SHP77 (cell line): ENCODE measurements at regions not wholly inside any gene's neighbourhood (a gene's known extent, or its start where the extent isn't known, plus 50 kb on each side); places are given as distances from the start of the nearest gene placed in this dataset.
A peak's percentile ranks its signal among the peaks of the same experiment; 100 is the strongest.
"Not testable (repeated sequence)": the region's sequence is repeated elsewhere in the genome, so short reads cannot be mapped to it uniquely, and the experiment has no call there.

ENCODE experiments used
- DNase-seq, 2 experiments: peaks; one replicate each; lab custom pipeline; 2025; lab: John Stamatoyannopoulos, UW

DNA sequence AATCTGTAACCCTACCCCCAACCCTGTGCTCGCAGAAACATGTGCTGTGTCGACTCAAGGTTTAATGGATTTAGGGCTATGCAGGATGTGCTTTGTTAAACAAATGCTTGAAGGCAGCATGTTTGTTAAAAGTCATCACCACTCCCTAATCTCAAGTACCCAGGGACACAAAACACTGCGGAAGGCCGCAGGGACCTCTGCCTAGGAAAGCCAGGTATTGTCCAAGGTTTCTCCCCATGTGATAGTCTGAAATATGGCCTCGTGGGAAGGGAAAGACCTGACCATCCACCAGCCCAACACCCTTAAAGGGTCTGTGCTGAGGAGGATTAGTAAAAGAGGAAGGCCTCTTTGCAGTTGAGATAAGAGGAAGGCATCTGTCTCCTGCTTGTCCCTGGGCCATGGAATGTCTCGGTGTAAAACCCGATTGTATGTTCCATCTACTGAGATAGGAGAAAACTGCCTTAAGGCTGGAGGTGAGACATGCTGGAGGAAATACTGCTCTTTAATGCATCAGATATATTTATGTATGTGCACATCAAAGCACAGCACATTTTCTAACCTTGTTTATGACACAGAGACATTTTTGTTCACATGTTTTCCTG, 94.4 kb downstream of the LSM3 start:
- not testable (repeated sequence) for DNase-seq

DNA sequence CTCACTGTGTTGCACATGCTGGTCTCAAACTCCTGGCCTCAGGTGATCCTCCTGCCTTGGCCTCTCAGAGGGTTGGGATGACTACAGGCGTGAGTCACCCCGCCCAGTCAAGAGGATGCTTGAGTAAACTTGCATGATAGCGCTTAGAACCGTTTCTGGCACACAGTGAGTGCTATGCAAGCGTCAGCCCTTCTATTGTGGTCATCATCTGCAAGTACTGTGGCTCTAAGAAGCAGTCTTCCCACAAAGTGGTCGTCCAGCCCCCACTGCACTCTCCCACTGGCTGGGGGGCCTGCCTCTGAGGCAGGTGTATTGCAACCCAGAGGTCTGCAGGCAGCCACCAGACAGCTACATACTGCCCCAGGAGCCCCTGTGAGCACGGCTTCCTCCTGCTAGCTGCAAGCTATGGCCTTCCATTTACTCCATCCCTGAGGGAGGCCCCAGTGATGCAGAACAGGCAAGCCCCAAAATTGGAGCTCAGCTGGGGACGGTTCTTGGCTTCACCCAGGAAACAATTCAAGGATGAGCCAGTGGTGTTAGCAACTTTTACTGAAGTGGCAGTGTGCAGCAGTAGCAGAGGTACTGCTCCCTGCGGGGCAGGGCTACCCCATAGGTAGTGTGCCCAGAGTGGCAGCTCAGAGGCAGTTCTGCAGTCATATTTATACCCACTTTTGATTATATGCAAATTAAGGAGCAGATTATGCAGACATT, 95.4 kb downstream of the LSM3 start:
- peak in 1 of 2 experiments; percentile 14 for DNase-seq

DNA sequence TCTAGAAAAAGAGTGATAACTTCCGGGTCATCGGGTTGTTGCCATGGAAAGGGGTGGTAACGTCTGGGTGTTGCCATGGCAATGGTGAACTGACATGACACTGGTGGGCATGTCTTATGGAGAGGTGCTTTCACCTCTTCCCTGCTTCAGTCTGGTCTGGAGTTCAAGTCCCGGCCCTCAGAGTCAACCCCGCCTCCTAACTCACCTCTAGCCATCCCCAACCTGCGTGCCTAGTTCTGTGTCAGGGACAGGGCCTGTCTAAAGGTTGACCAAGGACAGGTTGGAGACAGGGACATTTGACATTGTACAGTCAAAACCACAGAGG, 96.0 kb downstream of the LSM3 start:
- DNase-seq = no peak

DNA sequence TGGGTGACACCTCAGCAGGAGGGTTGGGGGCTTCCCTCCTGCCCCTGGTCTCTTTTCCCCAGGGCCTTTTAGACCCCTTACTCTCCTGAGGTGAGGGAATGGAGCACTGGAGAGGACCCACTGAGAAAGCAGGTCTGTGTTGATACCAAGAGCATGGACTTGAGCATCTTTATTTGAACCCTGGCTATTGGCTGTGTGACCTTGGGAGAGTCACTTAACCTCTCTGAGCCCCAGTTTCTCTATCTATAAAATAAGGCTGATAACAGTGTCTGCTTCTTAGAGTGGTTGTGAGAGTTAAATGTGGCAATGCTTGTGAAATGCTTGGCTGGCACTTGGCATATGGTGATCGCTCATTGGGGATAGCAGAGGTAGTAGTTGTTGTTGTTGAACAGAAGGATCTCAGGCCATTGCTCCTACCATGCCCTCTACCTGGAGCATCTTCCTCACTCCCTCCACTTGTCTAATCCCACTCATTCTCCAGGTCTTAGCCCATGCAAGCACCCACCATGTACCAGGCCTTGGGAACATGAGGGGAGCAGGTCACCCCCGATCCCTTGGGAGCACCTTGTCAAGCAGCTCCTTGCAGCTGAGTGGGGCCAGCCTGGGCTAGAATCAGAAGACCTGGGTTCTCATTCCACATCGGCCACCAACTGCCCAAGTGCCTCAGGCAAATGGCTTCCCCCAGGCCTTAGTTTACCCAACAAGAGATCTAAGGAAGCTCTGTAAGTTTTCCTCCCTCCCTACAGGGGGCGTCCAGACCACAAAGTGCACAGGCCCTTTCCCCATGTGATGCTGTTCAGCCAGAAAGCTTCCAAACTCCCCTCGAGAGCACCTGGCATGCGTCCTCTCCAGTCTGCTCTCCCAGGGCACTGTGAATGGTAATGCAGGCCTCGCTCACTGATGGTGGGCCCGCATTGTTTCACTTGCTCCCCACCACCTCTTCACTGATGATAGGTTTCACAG, 96.7 kb downstream of the LSM3 start:
- DNase-seq = peak in 1 of 2 experiments; percentile 40

DNA sequence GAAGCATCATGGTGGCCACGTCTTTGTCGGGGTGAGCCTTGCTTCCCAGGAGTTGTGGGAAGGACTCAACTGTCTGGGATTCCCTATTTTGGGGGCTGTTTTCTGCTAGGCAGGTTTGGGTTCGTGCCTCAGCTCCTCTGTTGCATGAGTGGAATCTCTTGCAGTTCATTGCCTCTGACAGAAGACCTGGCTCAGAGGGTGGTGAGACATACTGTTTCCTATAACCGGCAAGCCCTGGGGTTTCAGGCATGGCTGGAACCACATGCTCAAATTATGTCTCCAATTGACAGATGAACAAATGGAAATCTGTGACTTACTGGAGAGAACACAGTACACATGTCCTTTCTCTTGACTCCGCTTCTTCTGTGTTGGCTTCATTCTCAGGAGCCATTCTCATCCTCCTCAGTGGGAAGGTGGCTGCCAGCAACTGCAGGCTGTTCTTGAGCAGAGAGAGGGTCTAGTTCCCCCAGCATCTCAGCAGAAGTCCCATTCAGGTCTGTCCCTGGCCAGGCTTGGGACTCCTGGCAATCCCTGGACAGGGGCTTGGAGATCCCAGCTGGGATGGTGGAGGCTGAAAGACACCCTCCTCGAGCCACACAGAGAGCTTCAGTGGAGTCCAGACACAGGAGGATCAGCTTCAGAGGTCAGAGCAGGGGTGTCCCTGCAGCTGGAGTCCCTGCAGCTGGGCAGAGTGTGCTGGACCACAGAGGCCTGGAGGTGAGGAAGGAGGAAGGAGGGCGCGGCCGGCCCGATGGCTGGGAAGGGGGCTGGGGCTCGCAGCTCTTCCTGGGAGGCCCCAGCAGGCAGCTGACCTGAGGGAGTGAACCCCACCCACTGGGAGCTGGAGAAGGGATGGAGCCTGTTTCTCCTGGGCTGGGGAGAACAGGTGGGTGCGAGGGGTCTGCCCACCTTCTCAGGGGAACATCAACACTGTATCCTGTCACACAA, 97.6 kb downstream of the LSM3 start:
- DNase-seq = no peak

DNA sequence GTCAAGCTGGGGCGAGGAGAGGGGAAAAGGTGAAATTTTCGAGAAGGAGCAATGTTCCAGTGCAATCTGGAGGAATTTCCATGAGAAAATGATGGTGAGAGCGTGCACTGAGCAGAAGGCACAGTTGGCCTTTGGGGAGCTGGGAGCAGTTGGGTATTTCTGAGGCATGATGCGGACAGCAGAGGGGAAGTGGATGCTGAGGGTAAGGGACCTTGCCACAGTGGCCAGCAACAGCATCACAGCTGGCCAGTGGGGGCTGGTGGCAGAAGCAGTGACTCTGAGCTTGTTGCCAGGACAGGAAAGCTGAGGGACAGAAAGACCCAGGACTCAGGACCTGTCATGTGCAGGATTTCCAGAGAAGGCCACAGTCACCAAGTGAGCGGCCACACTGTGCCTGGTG, 98.9 kb downstream of the LSM3 start:
- no peak for DNase-seq

DNA sequence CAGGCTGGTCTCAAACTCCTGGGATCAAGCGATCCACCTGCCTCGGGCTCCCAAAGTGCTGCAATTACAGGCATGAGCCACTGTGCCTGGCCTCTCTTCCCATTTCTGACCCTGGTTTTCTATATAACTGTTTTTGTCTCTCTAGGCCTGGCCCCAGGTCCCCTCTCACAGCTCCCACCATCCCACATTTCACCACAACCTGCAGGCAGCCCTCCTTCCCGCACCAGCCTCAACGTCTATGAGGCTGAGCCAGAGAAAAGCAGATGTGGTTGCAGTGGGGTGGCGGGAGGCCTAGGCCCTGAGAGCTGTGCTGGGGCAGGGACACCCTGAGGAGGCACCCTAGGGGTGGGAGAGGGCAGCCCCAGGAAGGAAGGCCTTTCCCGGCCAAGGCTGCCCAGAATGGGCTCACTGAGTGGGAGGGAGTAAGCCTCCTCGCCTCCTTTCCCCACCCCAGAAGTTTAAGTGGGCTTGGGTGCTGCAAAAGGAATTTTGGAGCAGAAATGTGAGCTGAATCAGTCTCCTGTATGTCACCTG, 99.7 kb downstream of the LSM3 start:
- no peak for DNase-seq

DNA sequence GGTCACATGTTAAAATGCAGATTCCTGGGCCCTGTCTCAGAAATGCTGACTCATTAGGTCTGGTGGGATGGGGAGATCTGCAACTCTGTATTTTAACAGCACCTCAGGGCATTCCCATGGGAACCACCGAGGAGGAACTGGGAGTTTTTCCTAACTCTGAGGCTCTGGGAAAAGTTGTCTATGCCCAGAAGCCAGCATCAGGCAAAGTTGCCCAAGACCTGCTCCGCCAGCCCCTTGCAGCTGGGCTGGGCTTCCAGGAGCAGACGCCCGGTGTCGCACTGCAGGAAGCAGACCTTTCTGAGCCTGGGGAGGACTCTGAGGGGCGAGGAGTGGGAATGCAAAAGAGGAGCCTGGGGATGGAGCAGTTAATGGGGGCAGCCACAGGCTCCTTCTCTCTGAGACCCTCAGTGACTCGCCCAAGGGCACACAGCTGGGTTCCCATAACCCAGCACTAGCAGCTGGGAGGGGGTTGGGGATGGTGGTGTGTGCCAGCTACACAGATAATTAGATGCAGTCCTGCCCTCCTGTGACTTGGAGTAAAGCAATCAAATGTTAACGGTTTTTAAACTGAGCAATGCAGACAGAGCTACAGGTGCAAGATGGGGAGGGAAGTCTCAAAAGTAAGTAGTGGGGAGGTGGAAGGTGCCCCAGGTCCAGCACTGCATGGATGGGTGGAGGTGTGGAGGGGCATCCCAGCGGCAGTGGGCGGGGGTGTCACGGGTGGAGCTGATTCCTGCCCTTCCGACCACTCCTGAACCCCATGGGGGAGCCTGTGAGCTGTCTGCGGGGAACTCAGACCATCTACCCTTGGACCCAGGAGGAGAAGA, 100.4 kb downstream of the LSM3 start:
- no peak for DNase-seq

DNA sequence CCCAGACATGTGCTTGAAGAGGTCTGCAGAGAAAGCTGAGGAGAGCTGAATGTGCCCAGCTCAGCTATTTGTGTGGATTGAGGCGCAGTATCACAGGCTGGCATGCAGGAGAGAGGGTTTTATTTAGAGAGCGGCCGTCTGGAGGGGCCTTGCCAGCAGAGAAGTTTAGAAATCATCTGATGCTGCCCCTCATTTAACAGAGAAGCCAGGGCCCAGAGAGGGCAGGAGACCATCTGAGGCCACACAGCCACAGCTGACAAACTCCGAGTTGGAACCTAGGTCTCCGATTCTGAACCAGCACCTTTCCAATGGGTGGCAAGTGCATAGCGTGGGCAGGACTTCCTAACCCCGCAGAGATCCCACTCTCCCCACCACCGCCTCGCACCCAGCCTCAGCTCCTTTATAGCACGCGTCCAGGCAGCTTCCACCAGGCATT, 101.0 kb downstream of the LSM3 start:
- no peak for DNase-seq

DNA sequence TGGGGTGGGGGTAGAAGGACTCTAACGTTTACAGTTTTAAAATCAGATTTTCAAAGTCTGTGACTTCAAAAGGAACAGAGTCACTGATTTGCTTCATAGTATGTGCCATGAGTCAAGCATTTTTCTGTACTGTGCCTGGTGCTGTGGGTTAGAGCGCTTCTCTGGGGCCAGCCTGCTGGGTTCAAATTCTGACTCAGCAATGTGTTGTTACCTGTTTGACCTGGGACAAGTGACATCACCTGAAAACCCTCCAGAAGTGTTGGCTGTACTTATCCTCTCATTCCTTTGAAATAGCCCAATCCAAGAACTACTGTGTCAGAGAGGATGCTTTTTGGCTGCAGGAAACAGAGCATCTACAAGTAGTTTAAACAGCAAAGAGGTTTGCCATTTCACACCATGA, 101.7 kb downstream of the LSM3 start:
- DNase-seq = no peak

DNA sequence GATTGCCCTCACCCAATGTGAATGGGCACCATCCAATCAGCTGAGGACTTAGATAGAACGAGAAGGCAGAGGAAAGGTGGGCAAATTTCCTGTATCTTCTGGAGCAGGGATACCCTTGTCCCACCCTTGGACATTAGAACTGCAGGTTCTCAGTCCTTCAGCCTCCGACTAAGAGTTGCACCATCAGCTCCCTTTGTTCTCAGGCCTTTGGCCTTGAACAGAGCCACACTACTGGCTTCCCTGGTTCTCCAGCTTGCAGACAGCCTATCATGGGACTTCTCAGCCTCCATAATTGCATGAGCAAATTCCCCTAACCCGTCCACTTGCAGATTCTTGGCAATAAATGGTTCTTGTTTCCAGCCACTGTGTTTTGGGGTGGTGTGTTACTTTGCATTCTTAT, 102.4 kb downstream of the LSM3 start:
- DNase-seq = no peak

DNA sequence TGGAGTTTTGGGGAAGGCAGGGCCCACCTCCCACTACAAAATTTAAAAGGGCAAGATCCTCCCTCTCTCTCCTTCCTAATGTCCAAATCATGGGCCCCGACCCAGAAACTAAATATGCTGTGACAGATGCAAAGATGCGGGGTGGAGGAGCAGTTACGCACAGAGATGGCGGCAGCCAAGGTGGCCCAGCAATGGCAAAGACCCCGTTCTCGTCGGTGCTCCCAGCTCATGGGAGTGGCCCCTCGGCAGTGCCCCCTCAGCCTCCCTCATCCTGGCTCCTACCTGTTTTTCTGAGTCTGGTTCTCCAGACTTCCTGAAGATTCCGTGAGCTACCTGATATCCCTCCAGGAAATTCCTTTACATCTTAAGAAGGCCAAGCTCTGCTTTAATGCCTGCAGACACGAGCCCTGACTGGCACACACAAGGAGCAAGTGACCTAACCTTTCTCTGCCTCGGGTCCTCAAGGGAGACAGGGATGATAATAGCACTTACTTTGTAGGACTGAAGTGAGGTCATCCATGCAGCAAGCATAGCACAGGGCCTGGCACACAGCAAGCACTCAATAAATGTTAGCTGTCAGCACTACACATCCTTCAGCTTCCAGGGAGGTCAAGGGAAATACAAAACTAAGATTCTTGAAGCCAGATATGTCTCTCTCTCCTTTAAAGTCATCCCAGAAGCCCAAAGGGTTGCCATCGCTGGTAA, 103.5 kb downstream of the LSM3 start:
- DNase-seq = no peak

DNA sequence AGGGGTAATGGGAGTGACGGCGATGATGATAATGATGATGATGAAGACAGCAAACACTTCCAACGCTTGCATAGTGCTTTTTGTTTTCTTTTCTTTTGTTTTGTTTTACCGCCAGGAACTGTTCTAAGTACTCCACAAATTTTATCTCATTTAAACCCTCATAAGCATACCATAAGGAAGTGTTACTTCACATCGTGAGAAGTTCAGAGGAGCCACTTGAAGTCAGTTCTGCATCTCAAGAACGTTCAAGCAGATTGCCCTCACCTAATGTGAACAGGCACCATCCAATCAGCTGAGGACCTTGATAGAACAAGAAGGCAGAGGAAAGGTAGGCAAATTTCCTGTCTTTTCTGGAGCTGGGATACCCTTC, 104.1 kb downstream of the LSM3 start:
- DNase-seq = no peak

DNA sequence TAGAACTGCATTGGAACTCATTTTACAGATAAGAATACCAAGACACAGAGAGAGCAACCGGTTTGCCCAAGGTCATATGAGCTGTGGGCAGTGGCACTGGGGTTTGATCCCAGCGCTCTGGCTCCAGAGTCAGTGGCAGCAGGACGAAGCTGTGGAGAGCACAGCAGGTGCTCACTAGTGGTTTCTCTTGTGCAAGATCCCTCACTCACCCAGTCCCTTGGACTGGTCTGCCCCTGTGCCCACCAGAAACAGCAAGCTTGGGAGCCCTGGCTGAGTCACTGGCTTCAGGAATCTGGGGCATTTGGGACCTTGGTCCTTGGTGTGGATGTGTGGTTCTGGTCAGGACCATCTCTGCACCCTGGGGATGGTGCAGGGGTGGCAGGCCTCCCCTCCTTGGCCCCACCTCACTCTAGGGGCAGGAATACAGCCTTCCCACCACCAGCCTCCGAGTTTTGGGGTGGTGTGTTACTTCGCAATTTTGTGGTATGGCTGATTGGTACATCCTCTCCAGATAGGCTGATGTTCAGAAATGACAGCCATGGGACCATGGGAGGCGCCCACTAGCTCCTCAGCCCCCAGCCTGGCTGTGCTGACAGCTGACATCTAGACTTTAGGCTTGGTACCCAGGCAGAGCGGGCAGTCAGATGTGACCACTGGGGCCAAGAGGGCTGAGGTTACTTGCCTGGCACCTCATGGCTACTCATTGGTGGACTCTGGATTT, 104.6 kb downstream of the LSM3 start:
- DNase-seq = no peak

DNA sequence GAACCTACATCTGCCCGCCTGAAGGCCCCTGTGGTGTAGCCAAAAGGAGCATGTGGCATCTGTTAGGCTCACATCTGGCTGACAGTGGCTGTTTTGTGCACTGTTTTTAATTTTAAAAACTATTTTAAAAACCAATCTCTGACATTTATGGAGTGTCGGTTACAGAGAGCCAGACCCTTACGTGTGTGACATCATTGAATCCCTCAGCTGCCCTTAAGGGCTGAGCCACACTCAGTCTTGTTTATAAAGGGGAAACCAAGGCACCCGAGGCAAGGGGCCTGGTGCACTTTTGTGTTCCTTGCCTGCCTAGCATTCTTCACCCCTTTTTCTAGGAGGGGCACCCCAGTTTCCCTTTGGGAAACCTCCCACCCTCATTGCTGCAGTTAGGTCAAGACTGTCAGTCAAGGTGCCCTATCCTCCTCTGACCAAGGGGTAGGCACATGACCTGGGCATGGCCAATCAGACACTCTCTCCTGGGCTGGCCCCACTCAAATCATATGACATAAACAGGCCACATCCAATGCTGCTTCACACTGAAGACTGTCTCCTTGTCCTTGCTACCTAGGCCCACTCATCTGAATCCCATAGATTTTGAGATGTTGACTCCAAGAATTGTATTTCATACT, 105.3 kb downstream of the LSM3 start:
- DNase-seq = no peak

DNA sequence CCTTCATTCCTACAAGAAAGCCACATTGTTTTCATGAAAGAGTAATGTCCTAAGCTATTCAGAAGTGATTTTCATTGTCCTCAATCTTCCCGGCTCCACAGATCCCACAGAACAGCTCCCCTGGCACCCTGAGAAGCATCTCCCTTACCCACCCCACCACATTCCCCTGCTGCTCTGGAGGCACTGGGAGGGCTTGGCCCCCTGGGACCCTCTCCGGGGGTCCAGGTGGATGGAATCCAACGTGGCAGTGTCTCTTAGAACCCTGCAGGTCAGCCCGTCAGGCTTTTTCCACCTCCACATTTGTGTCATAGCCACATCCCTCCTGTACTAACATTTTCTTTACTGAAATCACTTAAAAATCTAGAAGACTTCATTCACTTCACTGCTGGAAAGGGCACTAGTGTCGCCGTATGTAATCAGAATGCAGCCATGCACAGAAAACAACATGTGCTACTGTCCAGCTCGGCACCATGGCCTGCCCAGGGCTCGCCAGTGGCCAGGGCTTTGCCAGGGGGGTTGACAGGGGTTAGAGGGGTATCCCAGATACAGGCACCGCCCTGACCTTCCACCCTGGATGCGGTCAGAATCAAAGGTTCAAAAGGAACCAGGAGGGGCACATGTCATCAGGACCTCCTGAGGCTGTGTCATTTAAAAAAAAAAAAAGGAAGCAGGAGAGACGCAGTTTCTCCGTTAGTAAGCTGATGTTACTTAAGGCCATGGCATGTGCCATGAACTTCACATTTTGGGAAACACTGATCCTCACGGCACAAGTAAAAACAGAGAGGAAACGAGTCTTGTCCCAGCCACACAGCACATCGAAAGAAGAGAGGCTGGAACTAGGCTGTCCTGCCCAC, 106.3 kb downstream of the LSM3 start:
- no peak for DNase-seq

DNA sequence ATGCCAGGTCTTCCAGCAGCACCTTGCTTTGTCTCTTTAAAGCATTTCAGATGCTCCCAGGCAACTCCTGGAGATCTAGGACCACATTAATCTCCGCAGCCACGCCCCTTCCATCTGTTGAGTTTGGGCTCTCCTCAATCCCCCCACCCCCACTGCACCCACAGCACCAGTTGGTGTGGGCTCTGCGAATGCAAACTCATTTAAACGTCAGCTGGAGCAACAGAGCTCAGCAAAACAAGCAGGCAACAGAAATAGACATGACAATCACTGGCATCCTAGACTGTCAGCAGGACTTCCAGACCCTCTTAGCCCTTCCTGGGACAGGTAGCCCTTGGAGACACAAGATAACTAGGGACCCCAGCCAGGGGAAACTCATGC, 106.9 kb downstream of the LSM3 start:
- no peak for DNase-seq

DNA sequence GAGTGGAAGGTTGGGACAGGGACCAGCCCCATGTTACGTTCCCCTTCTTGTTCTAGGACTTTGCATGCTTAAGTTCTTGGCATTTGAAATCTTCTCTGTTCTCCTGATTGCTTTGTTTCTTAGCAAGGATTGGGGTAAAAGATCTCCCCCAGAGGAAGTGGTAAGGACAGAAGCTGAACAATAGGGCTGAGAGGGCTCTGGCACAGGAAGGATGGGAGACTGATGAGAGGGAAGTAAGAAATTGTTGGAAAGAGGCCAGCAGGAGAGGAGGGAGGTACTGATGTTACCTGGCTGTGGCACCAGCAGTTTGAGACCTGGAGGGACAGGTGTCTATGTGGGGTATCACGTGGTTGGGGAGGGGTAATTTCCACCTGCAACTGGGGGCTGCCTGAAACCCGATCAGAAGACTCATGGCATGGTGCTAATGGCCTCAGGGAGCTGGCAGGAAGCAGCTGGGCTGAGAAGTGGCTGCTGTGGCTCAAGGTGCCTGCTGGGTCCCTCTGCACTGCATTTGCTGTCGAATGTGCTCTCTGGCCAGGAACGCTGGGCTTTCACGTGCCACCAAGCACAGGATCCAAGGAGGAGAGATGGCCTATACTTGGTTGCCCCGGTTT, 108.4 kb downstream of the LSM3 start:
- peak; percentile 16 to 45 for DNase-seq
